Parathyroid adenoma (tissue), 2 donors: ENCODE measurements at regions not wholly inside any gene's neighbourhood (a gene's known extent, or its start where the extent isn't known, plus 50 kb on each side); places are given as distances from the start of the nearest gene placed in this dataset.

Experiments
- H2AFZ ChIP-seq: fragments of 300-600 bp; sonication (generic); one replicate; pipeline ENCODE4 v1.7.0; 2017; ENCODE audit warnings: antibody characterized with exemption, mild to moderate bottlenecking
- H3K27ac ChIP-seq: fragments of 300-600 bp; sonication (generic); one replicate; pipeline ENCODE4 v1.7.0; 2017
- H3K27me3 ChIP-seq: fragments of 300-600 bp; sonication (generic); one replicate; pipeline ENCODE4 v1.7.0; 2017; ENCODE audit warnings: low read length; ENCODE audit not compliant: control insufficient read depth, insufficient read depth
- H3K36me3 ChIP-seq: fragments of 300-600 bp; sonication (generic); one replicate; pipeline ENCODE4 v1.7.0; 2017; ENCODE audit warnings: low read length; ENCODE audit not compliant: control insufficient read depth, insufficient read depth
- H3K4me1 ChIP-seq: fragments of 300-600 bp; sonication (generic); one replicate; pipeline ENCODE4 v1.7.0; 2017; ENCODE audit warnings: control low read depth
- H3K4me2 ChIP-seq: fragments of 300-600 bp; sonication (generic); one replicate; pipeline ENCODE4 v1.7.0; 2017; ENCODE audit warnings: low read length
- H3K4me3 ChIP-seq: fragments of 300-600 bp; sonication (generic); one replicate; pipeline ENCODE4 v1.7.0; 2017; ENCODE audit warnings: low read depth, low read length
- H3K79me2 ChIP-seq: fragments of 300-600 bp; sonication (generic); one replicate; pipeline ENCODE4 v1.7.0; 2017; ENCODE audit warnings: control low read depth
- H3K9ac ChIP-seq: fragments of 300-600 bp; sonication (generic); one replicate; pipeline ENCODE4 v1.7.0; 2017; ENCODE audit warnings: mild to moderate bottlenecking
- H3K9me3 ChIP-seq: fragments of 300-600 bp; sonication (generic); one replicate; pipeline ENCODE4 v1.7.0; 2017; ENCODE audit warnings: low read length; ENCODE audit not compliant: control insufficient read depth
- CTCF ChIP-seq: fragments of 300-600 bp; sonication (generic); IDR thresholded peaks from one replicate; pipeline ENCODE4 v1.7.0; 2017; ENCODE audit warnings: antibody characterized with exemption, mild to moderate bottlenecking
- donor health status: primary hyperparathyroidism.

DNA sequence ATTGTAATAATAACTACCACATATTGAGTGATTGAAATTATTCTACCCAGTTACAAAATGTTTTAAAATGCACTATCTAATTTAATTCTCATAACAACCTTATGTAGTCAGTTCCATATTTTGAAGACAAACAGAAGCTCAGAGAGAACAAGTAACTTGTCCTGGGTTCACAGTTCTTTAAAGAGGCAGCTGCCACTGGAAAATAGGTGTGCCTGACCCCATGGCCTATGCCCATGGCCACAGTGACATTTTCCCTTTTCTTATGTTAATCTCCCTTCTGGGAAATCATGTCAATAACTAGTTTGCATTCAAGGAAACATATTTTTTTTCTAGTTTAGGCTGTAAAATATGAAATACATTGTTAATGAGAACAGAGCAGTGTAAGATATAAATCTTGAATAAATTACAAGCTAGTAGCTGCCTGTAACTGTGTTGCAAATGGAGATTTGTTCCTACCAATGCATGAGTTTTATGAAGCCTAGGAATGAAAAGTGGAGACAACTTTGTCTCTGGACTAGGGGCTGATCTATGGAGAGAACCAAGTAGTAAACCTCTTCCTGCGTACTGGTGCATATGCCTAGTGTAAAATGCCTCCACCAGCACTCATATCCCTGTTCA is 1018.0 kb downstream of the NTRK3 start:
- Histone ChIP-seq H3K79me2 (no peaks in the 10 kb centered on the region), H3K4me1 (no peaks in the 10 kb centered on the region), H3K9me3 (no peaks in the 10 kb centered on the region), H3K9ac (no peak overlapping the region), H2AFZ (no peak overlapping the region), H3K27me3 (no peaks in the 10 kb centered on the region), H3K4me3 (no peak overlapping the region), H3K4me2 (no peak overlapping the region), H3K27ac (no peak overlapping the region), H3K36me3 (no peaks in the 10 kb centered on the region)
- no peak for TF ChIP-seq CTCF

DNA sequence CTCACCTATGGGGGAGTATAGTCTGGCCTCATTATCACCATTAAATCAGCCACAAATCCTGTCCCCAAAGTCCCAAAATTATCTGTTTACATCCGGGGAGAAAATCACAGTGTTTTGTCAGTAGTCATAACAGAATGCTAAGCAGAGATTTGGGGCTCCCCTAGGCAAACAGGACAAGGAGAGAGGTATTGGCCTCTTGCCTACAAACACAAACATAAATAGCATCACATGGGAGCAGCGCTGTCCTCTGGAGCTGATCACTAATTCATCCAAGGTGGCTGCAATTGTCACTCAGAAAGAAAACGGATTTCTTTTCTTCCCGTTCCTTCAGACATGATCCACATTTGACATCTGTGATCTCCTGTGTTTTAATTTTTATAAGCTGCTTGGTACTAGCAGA is 1028.1 kb downstream of the NTRK3 start:
- Histone ChIP-seq H3K4me3 (no peak overlapping the region), H2AFZ (no peak overlapping the region), H3K4me1 (no peaks in the 10 kb centered on the region), H3K27ac (no peak overlapping the region), H3K9me3 (no peaks in the 10 kb centered on the region), H3K9ac (no peak overlapping the region), H3K79me2 (no peaks in the 10 kb centered on the region), H3K27me3 (no peaks in the 10 kb centered on the region), H3K4me2 (no peak overlapping the region), H3K36me3 (no peaks in the 10 kb centered on the region)
- TF ChIP-seq CTCF = no peak

DNA sequence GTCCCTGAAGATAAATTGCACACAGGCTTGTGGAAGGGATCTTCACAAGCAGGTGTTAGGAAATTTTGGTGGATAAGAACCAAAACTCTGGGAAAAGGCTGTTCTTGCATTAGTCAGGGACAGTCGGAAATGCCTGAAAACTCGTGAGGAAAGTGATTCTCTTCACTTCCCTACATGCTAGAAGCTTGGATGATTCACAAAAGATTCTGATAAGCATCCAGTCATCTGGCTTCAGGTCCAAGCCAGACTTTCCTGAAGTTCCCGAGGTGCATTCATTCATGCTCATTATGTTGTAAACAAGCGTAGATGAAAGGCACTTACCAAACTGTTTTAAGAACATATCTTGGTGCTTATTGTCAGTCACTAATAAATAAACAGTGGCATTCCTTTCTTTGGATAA is 1028.7 kb downstream of the NTRK3 start:
- Histone ChIP-seq H3K27ac (no peak overlapping the region), H3K27me3 (no peaks in the 10 kb centered on the region), H3K79me2 (no peaks in the 10 kb centered on the region), H3K36me3 (no peaks in the 10 kb centered on the region), H3K4me3 (no peak overlapping the region), H3K4me2 (no peak overlapping the region), H3K4me1 (no peaks in the 10 kb centered on the region), H3K9me3 (no peaks in the 10 kb centered on the region), H2AFZ (no peak overlapping the region), H3K9ac (no peak overlapping the region)
- TF ChIP-seq CTCF = no peak

- no peak overlapping the region for H2AFZ ChIP-seq
- no peaks in the 10 kb centered on the region for H3K27me3 ChIP-seq
- TF ChIP-seq CTCF = no peak
- no peak overlapping the region for H3K27ac ChIP-seq
- no peaks in the 10 kb centered on the region for H3K36me3 ChIP-seq
- no peak overlapping the region for H3K4me3 ChIP-seq
- H3K79me2 ChIP-seq = no peaks in the 10 kb centered on the region
- H3K4me2 ChIP-seq = no peak overlapping the region
- H3K4me1 ChIP-seq = no peaks in the 10 kb centered on the region
- no peak overlapping the region for H3K9ac ChIP-seq
- no peaks in the 10 kb centered on the region for H3K9me3 ChIP-seq
These were observed 1031.1 kb downstream of the NTRK3 start for GRCh38 chr15:87225436-87225835.

DNA sequence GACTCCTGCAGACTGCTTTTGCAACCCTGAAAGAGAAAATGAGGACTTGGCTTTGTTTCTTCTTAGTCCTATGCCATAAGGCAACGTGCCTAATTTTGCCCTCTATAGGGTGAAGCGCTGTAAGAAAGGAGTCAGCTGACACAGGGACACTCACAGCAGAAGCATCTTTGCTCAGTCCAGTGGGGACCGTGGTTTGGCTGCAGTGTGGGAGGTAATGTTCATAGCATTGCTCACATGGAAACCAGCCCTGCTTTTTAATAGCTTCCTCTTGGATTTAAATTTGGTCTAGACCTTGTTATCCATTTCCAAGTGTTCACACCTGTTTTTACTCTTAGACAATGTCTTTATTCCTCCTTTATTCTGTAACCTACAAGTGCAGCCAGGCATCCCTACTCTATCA is 1032.1 kb downstream of the NTRK3 start:
- Histone ChIP-seq H3K36me3 (no peaks in the 10 kb centered on the region), H3K27me3 (no peaks in the 10 kb centered on the region), H2AFZ (no peak overlapping the region), H3K4me2 (no peak overlapping the region), H3K79me2 (no peaks in the 10 kb centered on the region), H3K9me3 (no peaks in the 10 kb centered on the region), H3K4me1 (no peaks in the 10 kb centered on the region), H3K9ac (no peak overlapping the region), H3K27ac (no peak overlapping the region), H3K4me3 (no peak overlapping the region)
- TF ChIP-seq CTCF = no peak
